ENCODE measurements at regions not wholly inside any gene's neighbourhood (a gene's known extent, or its start where the extent isn't known, plus 50 kb on each side); places are given as distances from the start of the nearest gene placed in this dataset.
A peak's percentile ranks its signal among the peaks of the same experiment; 100 is the strongest.

GRCh38 chr6:218153-219018, 73.9 kb upstream of the DUSP22 start:
- H3K4me2 ChIP-seq (ENCODE audit: low read depth, low read length, poor library complexity, severe bottlenecking), result peak overlapping the region; percentile 7
- no peak overlapping the region for H3K27ac ChIP-seq (ENCODE audit: low read length)
- no peaks in the 10 kb centered on the region for H3K9me3 ChIP-seq (ENCODE audit: low read length)
- H2AFZ ChIP-seq (ENCODE audit: low read length), result no peak overlapping the region
- no peaks in the 10 kb centered on the region for H3K79me2 ChIP-seq (ENCODE audit: low read length)
- no peaks in the 10 kb centered on the region for H3K36me3 ChIP-seq (ENCODE audit: insufficient read depth, low read length)
- no peaks in the 10 kb centered on the region for H4K20me1 ChIP-seq (ENCODE audit: insufficient read depth, low read depth, low read length)
- H3K4me3 ChIP-seq (ENCODE audit: low read length), result no peak overlapping the region
- H3K4me1 ChIP-seq (ENCODE audit: low read length), result peaks cover 26% of the 10 kb centered on the region
- H3K9ac ChIP-seq (ENCODE audit: low read length), result no peak overlapping the region
- no peaks in the 10 kb centered on the region for H3K27me3 ChIP-seq (ENCODE audit: low read length)
- H3K9me2 ChIP-seq (replicated peaks; ENCODE audit: insufficient read depth, low read length), result no peaks in the 10 kb centered on the region
- DNase-seq, result peak; percentile 55

DNA sequence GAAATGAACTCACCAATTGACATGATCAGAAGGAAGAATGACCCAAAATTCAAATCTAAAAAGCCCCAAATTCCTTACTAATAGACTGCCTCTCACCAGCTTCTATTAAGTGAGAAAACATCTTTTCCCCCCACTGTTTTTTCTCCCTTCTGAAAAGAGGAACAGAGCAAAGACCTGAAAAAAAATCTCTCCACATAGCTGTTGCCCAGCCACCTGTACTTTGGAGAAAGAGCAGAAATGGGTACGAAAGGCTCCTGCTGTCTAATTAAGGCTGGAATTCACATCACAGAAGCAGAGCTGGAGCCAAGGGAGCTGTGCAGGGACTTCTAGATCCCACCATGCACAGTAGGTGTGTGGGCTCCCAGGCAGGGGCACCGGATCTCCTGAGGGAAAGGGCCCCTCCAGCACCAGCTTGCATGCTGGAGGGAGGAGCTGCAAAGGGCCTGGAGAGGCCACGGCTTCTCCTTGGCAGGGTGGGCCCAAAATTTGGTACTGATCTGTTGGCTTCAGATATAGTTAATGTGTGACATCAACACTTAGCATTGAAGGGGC, 73.2 kb upstream of the DUSP22 start:
- Histone ChIP-seq H3K9me3 (ENCODE audit: low read length) (no peaks in the 10 kb centered on the region), H3K79me2 (ENCODE audit: low read length) (no peaks in the 10 kb centered on the region), H3K4me3 (ENCODE audit: low read length) (no peak overlapping the region), H3K36me3 (ENCODE audit: insufficient read depth, low read length) (no peaks in the 10 kb centered on the region), H3K4me1 (ENCODE audit: low read length) (peaks cover 26% of the 10 kb centered on the region), H3K9me2 (replicated peaks; ENCODE audit: insufficient read depth, low read length) (no peaks in the 10 kb centered on the region), H3K27ac (ENCODE audit: low read length) (no peak overlapping the region), H3K27me3 (ENCODE audit: low read length) (no peaks in the 10 kb centered on the region), H2AFZ (ENCODE audit: low read length) (no peak overlapping the region), H3K4me2 (ENCODE audit: low read depth, low read length, poor library complexity, severe bottlenecking) (no peak overlapping the region), H3K9ac (ENCODE audit: low read length) (no peak overlapping the region), H4K20me1 (ENCODE audit: insufficient read depth, low read depth, low read length) (no peaks in the 10 kb centered on the region)
- peak; percentile 38 for DNase-seq

- Histone ChIP-seq H3K79me2 (ENCODE audit: low read length) (no peaks in the 10 kb centered on the region), H3K9me3 (ENCODE audit: low read length) (no peaks in the 10 kb centered on the region), H3K9me2 (replicated peaks; ENCODE audit: insufficient read depth, low read length) (no peaks in the 10 kb centered on the region), H3K36me3 (ENCODE audit: insufficient read depth, low read length) (no peaks in the 10 kb centered on the region), H3K27ac (ENCODE audit: low read length) (no peak overlapping the region), H3K4me3 (ENCODE audit: low read length) (no peak overlapping the region), H3K4me2 (ENCODE audit: low read depth, low read length, poor library complexity, severe bottlenecking) (no peak overlapping the region), H3K27me3 (ENCODE audit: low read length) (no peaks in the 10 kb centered on the region), H4K20me1 (ENCODE audit: insufficient read depth, low read depth, low read length) (no peaks in the 10 kb centered on the region), H3K9ac (ENCODE audit: low read length) (no peak overlapping the region), H3K4me1 (ENCODE audit: low read length) (peaks cover 26% of the 10 kb centered on the region), H2AFZ (ENCODE audit: low read length) (no peak overlapping the region)
- DNase-seq, result peak; percentile 41
Measured at GRCh38 chr6:219641-220198, 72.6 kb upstream of the DUSP22 start.

DNA sequence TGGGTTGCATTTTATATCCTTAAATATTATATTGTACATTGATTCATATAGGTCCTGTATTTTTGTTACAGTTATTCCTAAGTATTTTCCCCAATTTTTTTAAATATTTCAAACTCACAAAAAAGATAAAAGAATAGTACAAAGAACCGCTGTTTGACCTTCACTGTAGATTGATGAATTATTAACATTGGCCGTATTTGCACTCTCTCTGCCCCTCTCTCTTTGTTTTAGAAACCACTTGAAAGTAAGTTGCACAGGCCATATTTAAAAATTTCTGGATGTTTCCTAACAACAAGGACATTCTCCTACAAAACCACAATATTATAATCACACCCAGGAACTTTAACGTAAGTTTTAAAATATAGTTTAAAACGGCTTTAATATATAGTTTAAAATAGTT, 72.0 kb upstream of the DUSP22 start:
- Histone ChIP-seq H3K27ac (ENCODE audit: low read length) (no peak overlapping the region), H3K9me3 (ENCODE audit: low read length) (no peaks in the 10 kb centered on the region), H2AFZ (ENCODE audit: low read length) (no peak overlapping the region), H4K20me1 (ENCODE audit: insufficient read depth, low read depth, low read length) (no peaks in the 10 kb centered on the region), H3K9me2 (replicated peaks; ENCODE audit: insufficient read depth, low read length) (no peaks in the 10 kb centered on the region), H3K4me2 (ENCODE audit: low read depth, low read length, poor library complexity, severe bottlenecking) (no peak overlapping the region), H3K4me3 (ENCODE audit: low read length) (no peak overlapping the region), H3K4me1 (ENCODE audit: low read length) (peaks cover 26% of the 10 kb centered on the region), H3K36me3 (ENCODE audit: insufficient read depth, low read length) (no peaks in the 10 kb centered on the region), H3K9ac (ENCODE audit: low read length) (no peak overlapping the region), H3K27me3 (ENCODE audit: low read length) (no peaks in the 10 kb centered on the region), H3K79me2 (ENCODE audit: low read length) (no peaks in the 10 kb centered on the region)
- peak; percentile 36 for DNase-seq

DNA sequence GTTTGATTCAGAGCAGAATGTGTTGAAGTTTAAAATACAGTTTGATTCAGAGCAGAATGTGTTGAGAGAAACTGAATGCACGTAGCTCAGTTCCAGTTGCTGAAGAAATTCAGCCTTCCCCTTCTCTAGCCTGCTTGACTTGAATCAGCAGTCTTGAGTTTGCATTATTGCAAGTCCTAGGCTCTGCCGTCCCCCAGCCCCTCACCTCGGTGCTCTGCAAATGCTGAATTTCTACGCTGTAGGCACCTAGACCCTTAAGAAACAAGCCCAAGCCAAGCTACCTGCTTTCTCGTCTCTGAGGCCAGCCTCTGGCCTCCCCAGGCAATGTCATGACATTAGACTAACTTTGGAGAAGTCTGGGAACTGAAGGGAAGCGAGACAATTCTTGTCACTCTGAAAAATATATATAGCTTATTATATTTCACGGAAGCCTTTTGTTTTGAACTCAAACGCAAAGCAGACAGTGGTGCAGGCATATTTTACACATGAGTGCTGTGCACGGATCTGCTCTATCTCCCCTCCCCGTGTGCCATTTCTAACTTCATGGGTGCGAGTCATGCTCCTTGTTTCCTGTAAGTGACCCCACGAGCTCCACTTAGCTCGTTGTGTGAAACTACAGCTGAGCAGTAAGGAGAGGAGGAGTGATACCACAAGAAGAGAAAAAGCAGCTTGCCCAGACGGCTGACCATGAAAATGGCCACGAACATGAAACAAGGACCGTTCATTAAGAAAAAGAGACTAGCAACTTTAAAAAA, 71.4 kb upstream of the DUSP22 start:
- Histone ChIP-seq H3K4me2 (ENCODE audit: low read depth, low read length, poor library complexity, severe bottlenecking) (no peak overlapping the region), H3K27me3 (ENCODE audit: low read length) (no peaks in the 10 kb centered on the region), H3K4me1 (ENCODE audit: low read length) (peaks cover 26% of the 10 kb centered on the region), H3K4me3 (ENCODE audit: low read length) (no peak overlapping the region), H2AFZ (ENCODE audit: low read length) (no peak overlapping the region), H3K9me2 (replicated peaks; ENCODE audit: insufficient read depth, low read length) (no peaks in the 10 kb centered on the region), H3K9me3 (ENCODE audit: low read length) (no peaks in the 10 kb centered on the region), H4K20me1 (ENCODE audit: insufficient read depth, low read depth, low read length) (no peaks in the 10 kb centered on the region), H3K27ac (ENCODE audit: low read length) (no peak overlapping the region), H3K36me3 (ENCODE audit: insufficient read depth, low read length) (no peaks in the 10 kb centered on the region), H3K79me2 (ENCODE audit: low read length) (no peaks in the 10 kb centered on the region), H3K9ac (ENCODE audit: low read length) (no peak overlapping the region)
- peak; percentile 38 for DNase-seq

GRCh38 chr6:221531-222349, 70.5 kb upstream of the DUSP22 start:
- peak; percentile 11 for DNase-seq
- Histone ChIP-seq H3K36me3 (ENCODE audit: insufficient read depth, low read length) (no peaks in the 10 kb centered on the region), H3K27ac (ENCODE audit: low read length) (no peak overlapping the region), H3K4me2 (ENCODE audit: low read depth, low read length, poor library complexity, severe bottlenecking) (no peak overlapping the region), H3K4me3 (ENCODE audit: low read length) (no peak overlapping the region), H3K4me1 (ENCODE audit: low read length) (peaks cover 21% of the 10 kb centered on the region), H3K9me2 (replicated peaks; ENCODE audit: insufficient read depth, low read length) (no peaks in the 10 kb centered on the region), H2AFZ (ENCODE audit: low read length) (no peak overlapping the region), H3K9ac (ENCODE audit: low read length) (no peak overlapping the region), H3K27me3 (ENCODE audit: low read length) (no peaks in the 10 kb centered on the region), H3K9me3 (ENCODE audit: low read length) (no peaks in the 10 kb centered on the region), H4K20me1 (ENCODE audit: insufficient read depth, low read depth, low read length) (no peaks in the 10 kb centered on the region), H3K79me2 (ENCODE audit: low read length) (no peaks in the 10 kb centered on the region)

GRCh38 chr6:222468-222867, 69.8 kb upstream of the DUSP22 start:
- Histone ChIP-seq H3K9me2 (replicated peaks; ENCODE audit: insufficient read depth, low read length) (no peaks in the 10 kb centered on the region), H4K20me1 (ENCODE audit: insufficient read depth, low read depth, low read length) (no peaks in the 10 kb centered on the region), H3K79me2 (ENCODE audit: low read length) (no peaks in the 10 kb centered on the region), H3K27me3 (ENCODE audit: low read length) (no peaks in the 10 kb centered on the region), H3K9me3 (ENCODE audit: low read length) (no peaks in the 10 kb centered on the region), H3K4me1 (ENCODE audit: low read length) (peaks cover 16% of the 10 kb centered on the region), H3K36me3 (ENCODE audit: insufficient read depth, low read length) (no peaks in the 10 kb centered on the region), H3K9ac (ENCODE audit: low read length) (no peak overlapping the region), H3K27ac (ENCODE audit: low read length) (no peak overlapping the region), H2AFZ (ENCODE audit: low read length) (no peak overlapping the region), H3K4me3 (ENCODE audit: low read length) (no peak overlapping the region), H3K4me2 (ENCODE audit: low read depth, low read length, poor library complexity, severe bottlenecking) (no peak overlapping the region)
- no peak for DNase-seq

Data from Karpas-422 (cell line).